ENCODE measurements at regions not wholly inside any gene's neighbourhood (a gene's known extent, or its start where the extent isn't known, plus 50 kb on each side); places are given as distances from the start of the nearest gene placed in this dataset.

- no peaks in the 10 kb centered on the region for H3K4me1 ChIP-seq (ENCODE audit: control insufficient read depth, insufficient read depth, low read length)
- no peak overlapping the region for H3K27ac ChIP-seq (ENCODE audit: insufficient read depth, low read length)
- intact Hi-C loops (cut with micrococcal nuclease): no loop called here
- H3K79me1 ChIP-seq (ENCODE audit: low read depth in 1 of 2, low read length in 2 of 2): no peaks in the 10 kb centered on the region
- no peak overlapping the region for H2AK5ac ChIP-seq (ENCODE audit: low read depth, low read length)
- ChIA-PET CTCF (no interaction called here), POLR2A (ENCODE audit: unreplicated experiment) (no interaction called here)
- H3K9me1 ChIP-seq (ENCODE audit: insufficient read depth, low read length): no peaks in the 10 kb centered on the region
- H4K91ac ChIP-seq (ENCODE audit: insufficient read depth, low read depth, low read length): no peak overlapping the region
- ATAC-seq (ENCODE audit: low read depth) (no peak), DNase-seq (no peak)
- no peak overlapping the region for H3K18ac ChIP-seq (ENCODE audit: low read depth, low read length)
- no peak overlapping the region for H3K9ac ChIP-seq (ENCODE audit: low read depth, low read length)
- no peak overlapping the region for H2AK9ac ChIP-seq (replicated peaks; ENCODE audit: low read depth, low read length, poor library complexity)
- BruUV-seq (replicated peaks): no TSS peak
- dilution Hi-C loops (cut with HindIII; ENCODE audit: low sequenced_read_pairs, unreplicated experiment): no loop called here
- H2AFZ ChIP-seq (replicated peaks; ENCODE audit: low read length, poor library complexity): no peak overlapping the region
- WGBS, 2 experiments (ENCODE audit: extremely low coverage in 2 of 2, insufficient read length in 1 of 2): 94% methylated on average over 3 of the region's 10 CpGs; no CpG with 5 or more reads in 1 of the 2 experiments
- no peak overlapping the region for H2BK15ac ChIP-seq (ENCODE audit: low read depth, low read length)
- H2BK120ac ChIP-seq (ENCODE audit: low read depth, low read length): no peak overlapping the region
- TF ChIP-seq MAFK (IDR thresholded peaks at IDR 0.05; ENCODE audit: low read depth, low read length): no peak
- no peak for TF ChIP-seq NFE2L2 (IDR thresholded peaks at IDR 0.05; ENCODE audit: low read depth, low read length)
- no peak for TF ChIP-seq CHD1 (IDR thresholded peaks at IDR 0.05; ENCODE audit: low read depth, low read length)
- TF ChIP-seq FOS (IDR thresholded peaks at IDR 0.05; ENCODE audit: low read depth, low read length): no peak
- no peak for TF ChIP-seq SMC3 (IDR thresholded peaks at IDR 0.05; ENCODE audit: low read depth, low read length)
- TF ChIP-seq CTCF (conservative IDR thresholded peaks at IDR 0.05; ENCODE audit: low read depth, low read length): no peak
- no peak for TF ChIP-seq POLR2A (IDR thresholded peaks at IDR 0.05; ENCODE audit: low read depth, low read length)
- TF ChIP-seq RFX5 (IDR thresholded peaks at IDR 0.05; ENCODE audit: low read depth, low read length): no peak
- no peak for TF ChIP-seq ELK1 (IDR thresholded peaks at IDR 0.05; ENCODE audit: borderline replicate concordance, low read depth, low read length)
- no peak for TF ChIP-seq RCOR1 (IDR thresholded peaks at IDR 0.05; ENCODE audit: insufficient replicate concordance, low read length)
- no peak for TF ChIP-seq RAD21 (IDR thresholded peaks at IDR 0.05; ENCODE audit: low read length)
- TF ChIP-seq MXI1 (IDR thresholded peaks at IDR 0.05; ENCODE audit: borderline replicate concordance, low read depth, low read length): no peak
- no peak for TF ChIP-seq USF2 (IDR thresholded peaks at IDR 0.05; ENCODE audit: low read depth, low read length)
- no peak for TF ChIP-seq BHLHE40 (IDR thresholded peaks at IDR 0.05; ENCODE audit: low read depth, low read length)
- no peak for TF ChIP-seq CEBPB (IDR thresholded peaks at IDR 0.05; ENCODE audit: low read depth, low read length)
- H4K8ac ChIP-seq (ENCODE audit: low read depth in 2 of 2, low read length in 2 of 2): no peak overlapping the region
- no peak overlapping the region for H3K4me3 ChIP-seq (ENCODE audit: insufficient read depth, low read depth, low read length)
- H3K9me3 ChIP-seq (ENCODE audit: control insufficient read depth, insufficient read depth, low read length): peaks cover 40% of the 10 kb centered on the region
- no peaks in the 10 kb centered on the region for H3K27me3 ChIP-seq (ENCODE audit: control insufficient read depth, insufficient read depth, low read length)
- in situ Hi-C loops (cut with MboI; ENCODE audit: low sequenced_read_pairs): no loop called here
- no peak overlapping the region for H3K4ac ChIP-seq (ENCODE audit: low read depth, low read length)
- H3K56ac ChIP-seq (ENCODE audit: extremely low read depth, insufficient read depth, low read length): no peak overlapping the region
- no peak overlapping the region for H3K14ac ChIP-seq (replicated peaks; ENCODE audit: low read depth, low read length)
- H4K20me1 ChIP-seq (ENCODE audit: insufficient read depth, low read length): no peaks in the 10 kb centered on the region
- no peak overlapping the region for H4K5ac ChIP-seq (ENCODE audit: low read depth, low read length)
- no peaks in the 10 kb centered on the region for H3K36me3 ChIP-seq (ENCODE audit: control insufficient read depth, insufficient read depth, low read length)
- H3K23ac ChIP-seq (ENCODE audit: low read depth, low read length): no peak overlapping the region
- H2BK20ac ChIP-seq (ENCODE audit: low read depth, low read length): no peak overlapping the region
- H3K4me2 ChIP-seq (ENCODE audit: low read depth, low read length): no peak overlapping the region
- no peak overlapping the region for H2BK5ac ChIP-seq (ENCODE audit: low read depth, low read length, poor library complexity, severe bottlenecking)
Observed at GRCh38 chr10:130353928-130354572, 217.9 kb downstream of the GLRX3 start.
